KBM-7 (cell line): ENCODE measurements at regions not wholly inside any gene's neighbourhood (a gene's known extent, or its start where the extent isn't known, plus 50 kb on each side); places are given as distances from the start of the nearest gene placed in this dataset.
A peak's percentile ranks its signal among the peaks of the same experiment; 100 is the strongest.

ENCODE experiments used
- DNase-seq: peaks from one replicate; pipeline ENCODE4 v3.0.0-alpha.2; 2015
- in situ Hi-C: fragments of 300-500 bp; cut with MboI; formaldehyde crosslinking; loops from 2 replicates; pipeline ENCODE4 v1.14.3; 2020; ENCODE audit warnings: low sequenced_read_pairs, low pct_unique_long_range_greater_than_20kb, mixed read lengths

DNA sequence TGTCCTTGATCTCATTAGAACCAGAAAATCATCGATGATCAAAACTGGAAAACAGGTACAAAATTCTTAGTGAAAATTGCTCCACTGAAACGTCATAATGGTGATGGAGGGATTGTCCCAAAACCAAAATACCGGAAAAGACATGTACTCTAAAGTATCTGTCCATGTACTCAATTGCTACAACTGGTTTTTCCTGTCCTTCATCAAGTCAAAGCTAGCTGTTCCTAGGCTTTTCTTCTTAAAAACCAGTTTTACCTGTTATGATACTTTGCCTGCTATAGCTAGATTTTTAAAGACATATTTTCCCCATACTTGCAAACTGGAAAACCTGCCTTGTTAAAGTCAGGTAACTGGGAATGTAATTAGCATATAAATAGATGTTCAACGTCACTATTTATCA lies 50.5 kb upstream of the LRRC1 start:
- in situ Hi-C loops = no loop called here
- DNase-seq = no peak

DNA sequence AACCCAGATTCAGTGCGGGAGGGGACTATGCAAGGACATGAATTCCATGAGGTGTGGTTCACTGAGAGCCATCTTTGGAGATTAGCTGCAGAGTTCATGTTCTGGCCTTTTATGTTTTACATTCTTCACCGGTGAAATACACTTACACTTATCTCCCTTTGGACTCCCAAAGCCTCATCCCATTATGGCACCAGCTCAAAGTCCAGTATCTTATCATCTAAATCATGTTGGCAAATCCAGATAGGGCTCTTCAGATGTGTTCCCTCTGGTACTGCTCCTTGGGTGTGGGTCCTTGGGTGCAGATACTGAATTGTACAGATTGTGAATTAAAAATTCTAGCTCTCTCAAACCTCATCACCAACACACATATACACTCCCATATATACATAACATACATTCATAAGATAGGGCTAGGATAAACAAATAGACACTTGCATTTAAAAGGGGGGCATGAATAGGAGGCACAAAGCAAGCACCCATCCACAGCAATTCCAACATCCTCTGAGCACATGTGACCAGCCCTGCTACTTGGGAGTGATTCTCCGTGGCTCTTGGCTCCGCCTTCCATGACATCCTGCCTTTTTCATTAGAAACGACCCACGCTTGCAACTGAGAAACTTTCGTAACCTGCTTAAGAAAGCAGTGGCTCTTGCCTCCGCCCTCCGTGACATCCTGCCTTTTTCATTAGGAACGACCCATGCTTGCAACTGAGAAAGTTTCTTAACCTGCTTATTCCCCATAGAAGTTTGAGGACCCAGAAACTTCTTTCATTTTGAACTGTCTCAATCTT lies 53.6 kb upstream of the LRRC1 start:
- no peak for DNase-seq
- in situ Hi-C loops = no loop called here

- in situ Hi-C loops = no loop called here
- no peak for DNase-seq
These were observed 57.1 kb upstream of the LRRC1 start for GRCh38 chr6:53737746-53738145.

DNA sequence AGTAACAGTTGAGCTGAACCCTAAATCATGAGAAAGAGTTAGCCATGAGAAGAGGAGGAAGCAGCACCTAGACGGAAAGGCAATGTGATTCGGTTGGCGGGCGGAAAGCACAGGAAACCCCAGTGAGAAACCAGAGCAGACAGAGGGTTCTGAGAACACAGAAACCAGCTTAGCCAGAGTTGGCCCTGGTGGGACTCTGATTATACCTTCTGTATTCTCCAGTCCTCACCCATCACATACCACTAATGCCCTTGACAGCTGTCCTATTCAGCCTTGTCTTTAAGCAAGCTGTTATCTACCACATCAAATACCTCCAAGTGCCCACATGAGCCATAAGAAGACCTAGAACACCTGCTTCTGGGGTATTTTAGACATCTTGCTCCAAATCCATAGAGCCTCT lies 58.9 kb upstream of the LRRC1 start:
- in situ Hi-C loops = no loop called here
- DNase-seq = no peak

DNA sequence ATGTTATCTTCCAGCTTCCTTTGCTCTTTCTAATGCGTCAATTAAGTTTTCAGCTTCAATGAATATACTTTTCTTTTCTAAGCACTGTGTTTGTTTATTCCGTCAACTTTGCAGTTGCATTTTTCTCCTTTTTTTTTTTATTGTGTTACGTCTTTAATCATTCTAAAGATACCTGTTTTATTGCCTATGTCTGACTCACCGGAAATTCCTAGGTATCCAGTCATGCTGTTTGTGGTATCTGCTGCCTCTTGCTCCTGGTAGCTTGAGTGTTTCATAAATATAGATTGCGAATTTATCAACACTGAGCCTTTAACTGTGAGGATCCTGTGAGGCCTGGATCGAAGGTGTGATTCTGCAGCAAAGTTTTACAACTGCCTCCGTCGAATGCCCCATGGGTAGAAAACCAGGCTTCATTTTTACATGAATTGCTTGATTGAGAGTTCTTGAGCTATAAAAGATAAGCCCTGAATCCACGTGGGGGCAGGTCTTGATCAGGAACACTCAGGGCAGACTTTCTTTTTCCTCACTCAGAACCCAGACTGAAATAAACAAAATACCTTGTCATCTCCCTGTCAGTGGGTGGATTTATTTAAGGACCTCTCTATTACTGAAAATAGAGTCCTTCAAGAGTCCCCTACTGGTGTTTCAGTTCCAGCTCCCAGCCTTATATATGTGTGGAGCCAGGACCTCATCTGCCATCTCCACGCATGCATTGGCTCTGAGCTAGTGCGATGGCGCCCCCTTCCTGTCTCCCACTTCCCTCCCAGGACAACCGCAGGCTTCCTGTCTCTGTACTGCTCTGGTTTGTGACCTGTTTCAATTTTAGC lies 60.1 kb upstream of the LRRC1 start:
- in situ Hi-C loops = no loop called here
- peak; percentile 59 for DNase-seq

- DNase-seq = peak; percentile 19
- in situ Hi-C loops = no loop called here
These were observed 62.8 kb upstream of the LRRC1 start for GRCh38 chr6:53731866-53732636.

GRCh38 chr6:53730767-53731166 lies 64.0 kb upstream of the LRRC1 start:
- DNase-seq = no peak
- in situ Hi-C loops = no loop called here

DNA sequence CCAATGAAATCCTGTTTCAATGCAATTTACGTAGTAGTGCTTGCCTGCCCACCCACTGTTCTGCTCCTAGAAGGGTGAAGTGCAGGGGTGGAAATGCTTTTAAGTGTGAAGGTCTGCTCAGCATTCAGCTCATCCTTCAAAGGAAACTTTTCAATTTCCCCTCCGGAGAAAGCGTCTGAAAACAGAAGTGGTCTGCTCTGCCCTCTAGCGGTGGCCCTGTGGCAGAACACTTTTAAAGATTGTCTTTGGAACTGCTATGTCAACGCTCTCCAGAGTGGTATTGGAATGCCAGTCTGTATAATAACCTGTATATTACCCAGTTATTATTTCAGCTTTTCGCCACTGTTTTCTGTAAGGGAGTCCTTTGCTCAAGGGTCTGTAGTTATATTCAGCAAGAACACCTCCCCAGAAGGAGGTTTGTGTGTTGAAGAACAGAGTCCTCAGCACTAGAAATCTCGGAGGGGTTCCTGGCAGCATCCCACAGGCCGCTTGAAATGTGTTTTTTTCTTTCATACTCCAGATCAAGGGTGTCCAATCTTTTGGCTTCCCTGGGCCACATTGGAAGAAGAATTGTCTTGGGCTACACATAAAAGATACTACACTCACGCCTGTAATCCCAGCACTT lies 63.1 kb upstream of the KLHL31 start:
- in situ Hi-C loops = no loop called here
- peak; percentile 54 for DNase-seq

DNA sequence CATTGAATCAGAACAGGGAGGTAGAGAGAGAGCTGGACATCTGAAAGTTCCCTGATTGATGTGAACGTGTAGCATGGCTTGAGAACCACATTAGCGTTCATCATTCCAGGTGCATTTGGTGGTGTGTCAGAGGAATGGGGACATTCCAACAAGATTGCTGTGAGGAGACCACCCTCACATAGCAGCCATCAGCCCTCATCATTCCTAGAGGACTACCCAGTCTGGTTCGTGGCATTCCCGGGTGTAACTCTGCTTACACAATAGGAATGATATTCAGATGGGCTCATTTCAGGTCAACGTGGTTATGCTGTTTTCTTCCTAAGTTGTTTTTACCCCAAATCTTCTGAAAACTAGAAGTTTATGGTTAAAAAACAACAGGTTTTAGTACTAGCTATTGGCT lies 62.2 kb upstream of the KLHL31 start:
- no peak for DNase-seq
- in situ Hi-C loops = no loop called here

- peak; percentile 83 for DNase-seq
- in situ Hi-C loops = no loop called here
These were observed 60.4 kb upstream of the KLHL31 start for GRCh38 chr6:53725791-53726575.

GRCh38 chr6:53724501-53724900 lies 58.9 kb upstream of the KLHL31 start:
- in situ Hi-C loops = no loop called here
- no peak for DNase-seq

DNA sequence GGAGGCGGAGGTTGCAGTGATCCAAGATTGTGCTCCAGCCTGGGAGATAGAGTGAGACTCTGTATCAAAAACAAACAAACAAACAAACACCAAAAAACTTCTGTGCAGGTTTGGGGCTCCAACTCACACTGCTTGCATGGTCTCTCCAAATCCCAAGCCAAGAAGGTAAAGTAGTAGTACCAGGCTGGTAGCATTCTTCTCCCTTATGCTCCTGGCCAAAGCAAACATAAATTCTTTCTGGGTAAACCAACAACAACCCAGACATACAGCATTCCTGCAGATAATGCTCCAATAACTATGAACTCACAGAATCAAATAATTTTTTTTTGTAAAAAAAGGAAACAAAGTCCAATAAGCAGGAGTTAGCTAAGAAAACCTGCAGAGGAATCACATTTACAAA lies 57.8 kb upstream of the KLHL31 start:
- no peak for DNase-seq

GRCh38 chr6:53721766-53722165 lies 56.2 kb upstream of the KLHL31 start:
- DNase-seq = no peak
- in situ Hi-C loops = no loop called here

More for the DNA sequence above, 57.8 kb upstream of the KLHL31 start:
- in situ Hi-C loops = no loop called here

DNA sequence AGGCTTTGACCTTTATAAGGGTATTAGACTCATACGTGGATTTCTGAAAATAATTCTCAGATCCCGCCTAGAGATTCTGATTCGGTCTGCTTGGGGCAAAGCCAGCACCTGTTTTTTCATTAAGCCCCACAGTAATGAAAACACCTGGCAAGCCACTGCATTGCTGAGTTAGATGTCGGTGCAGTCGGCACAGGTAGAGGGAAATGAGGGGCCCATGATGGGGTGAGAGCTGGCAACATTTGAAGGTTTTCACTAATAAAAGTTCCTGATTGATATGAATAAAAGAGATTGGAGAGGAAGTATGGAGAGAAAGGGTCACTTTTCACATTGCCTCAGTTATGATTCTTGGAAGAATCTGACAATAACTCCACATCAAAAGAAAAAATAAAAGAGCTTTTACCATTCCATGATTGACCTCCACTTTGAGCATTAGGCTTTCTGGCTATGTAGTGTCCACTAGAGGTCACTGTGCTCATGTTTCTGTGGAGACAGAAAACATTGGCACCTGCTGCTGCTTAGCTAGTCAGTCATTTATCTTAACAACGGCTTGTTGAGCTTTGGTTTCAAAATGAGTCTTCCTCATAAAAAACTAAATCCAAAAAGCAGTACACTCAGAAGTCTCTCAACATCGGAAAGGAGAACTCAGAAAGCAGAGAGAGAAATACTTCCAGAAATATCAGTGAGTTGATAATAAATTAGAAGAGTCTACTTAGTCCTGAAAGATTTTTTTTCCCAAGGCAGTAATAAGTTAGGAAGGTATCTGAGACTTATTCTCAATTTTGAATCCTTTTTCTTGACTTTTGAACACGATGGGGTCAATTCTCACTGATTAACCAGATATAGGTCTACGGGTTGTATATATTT lies 53.3 kb upstream of the KLHL31 start:
- in situ Hi-C loops = no loop called here
- DNase-seq = peak; percentile 50

DNA sequence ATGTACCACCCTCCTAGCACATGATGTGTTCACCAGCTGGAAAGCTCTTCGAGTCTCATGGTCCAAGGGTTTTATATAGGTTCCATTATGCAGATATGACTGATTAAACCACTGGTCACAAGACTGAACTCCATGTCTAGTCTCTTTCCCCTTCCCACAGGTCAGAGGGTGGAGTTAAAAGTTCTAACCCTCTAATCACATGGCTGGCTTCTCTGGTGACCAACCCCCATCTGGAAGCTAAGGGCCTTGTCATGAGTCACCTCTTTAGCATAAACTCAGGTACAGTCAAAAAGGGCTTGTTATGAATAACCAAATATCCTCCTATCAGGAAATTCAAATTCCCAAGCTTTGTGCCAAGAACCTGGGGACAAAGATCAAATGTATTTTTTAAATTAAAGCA lies 52.0 kb upstream of the KLHL31 start:
- DNase-seq = no peak
- in situ Hi-C loops = no loop called here

GRCh38 chr6:53715434-53715833 lies 49.9 kb upstream of the KLHL31 start:
- in situ Hi-C loops = no loop called here
- no peak for DNase-seq
